Activated CD4-positive, alpha-beta T cell treated with anti-CD3 and anti-CD28 coated beads, Interleukin-2, amount 50 U/mL, for 48 hours (primary cell): ENCODE measurements at regions not wholly inside any gene's neighbourhood (a gene's known extent, or its start where the extent isn't known, plus 50 kb on each side); places are given as distances from the start of the nearest gene placed in this dataset.
"Not testable (repeated sequence)": the region's sequence is repeated elsewhere in the genome, so short reads cannot be mapped to it uniquely, and the experiment has no call there.

ENCODE experiments used
- DNase-seq, 2 experiments: peaks; one replicate each; pipeline ENCODE4 v3.0.0-alpha.2; 2020

GRCh38 chr2:95767950-95768349, 176.1 kb downstream of the TRIM43 start:
- not testable (repeated sequence) for DNase-seq

- DNase-seq, result not testable (repeated sequence)
Observed at GRCh38 chr2:95769256-95769655, 177.5 kb downstream of the TRIM43 start.

GRCh38 chr2:95770726-95771125, 178.9 kb downstream of the TRIM43 start:
- not testable (repeated sequence) for DNase-seq

GRCh38 chr2:95774322-95775192, 182.8 kb downstream of the TRIM43 start:
- DNase-seq, result not testable (repeated sequence)

- not testable (repeated sequence) for DNase-seq
Observed at GRCh38 chr2:95775193-95775531, 183.4 kb downstream of the TRIM43 start.
